SK-N-MC (cell line): ENCODE measurements at regions not wholly inside any gene's neighbourhood (a gene's known extent, or its start where the extent isn't known, plus 50 kb on each side); places are given as distances from the start of the nearest gene placed in this dataset.

Source experiments
- EZH2 ChIP-seq: fragments of 200-600 bp; sonication (generic); IDR thresholded peaks from one replicate; pipeline ENCODE4 v1.6.1; 2017; ENCODE audit warnings: antibody characterized with exemption
- POLR2AphosphoS5 ChIP-seq: IDR thresholded peaks from 2 replicates; pipeline ENCODE4 v1.6.1; 2012; ENCODE audit warnings: mild to moderate bottlenecking, low read depth, low read length, borderline replicate concordance

DNA sequence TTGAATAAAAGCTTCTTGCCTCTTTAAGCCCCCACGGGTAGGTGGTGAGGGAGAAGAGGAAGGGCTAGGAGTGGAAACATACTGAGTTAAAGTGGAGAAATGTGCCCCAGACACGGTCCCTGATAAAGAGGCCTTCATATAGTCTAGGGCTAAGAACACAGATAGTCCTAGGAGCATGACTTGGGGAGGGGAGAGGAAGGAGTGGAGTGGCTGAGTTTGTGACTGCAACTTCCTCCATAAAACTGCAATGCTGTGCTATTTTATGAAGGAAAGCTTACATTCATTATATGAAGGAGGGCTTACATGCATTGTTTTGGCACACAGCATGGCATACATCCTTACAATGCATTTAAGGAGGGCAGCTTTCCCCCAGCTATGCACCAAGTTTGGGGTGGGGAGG, 1129.4 kb upstream of the LRRTM3 start:
- TF ChIP-seq POLR2AphosphoS5, result no peak
- TF ChIP-seq EZH2, result no peak
